Activated B cell treated with CpG ODN at 0.5 μM for 24 hours (primary cell): ENCODE measurements at regions not wholly inside any gene's neighbourhood (a gene's known extent, or its start where the extent isn't known, plus 50 kb on each side); places are given as distances from the start of the nearest gene placed in this dataset.

Experiments
- ATAC-seq: fragments of 200-7000 bp; cut with Tn5 transposase; one replicate; pipeline ENCODE4 v1.10.0; 2021; ENCODE audit warnings: low read depth, mild to moderate bottlenecking, moderate library complexity
- CTCF ChIA-PET: fragments of 350-600 bp; sonication (Branson Sonifier 250); formaldehyde crosslinking; loops from one replicate; lab custom pipeline; 2021; ENCODE audit warnings: antibody characterized with exemption; lab: Charles Lee
- POLR2A ChIA-PET: fragments of 350-600 bp; sonication (Branson Sonifier 250); formaldehyde crosslinking; loops from one replicate; lab custom pipeline; 2021; ENCODE audit warnings: antibody characterized with exemption; lab: Charles Lee
- DNase-seq: peaks from one replicate; pipeline ENCODE4 v3.0.0; 2022
- H3K27ac Mint-ChIP-seq: one replicate; pipeline ENCODE4 v1.8.0; 2020; ENCODE audit warnings: mixed read lengths
- H3K27me3 Mint-ChIP-seq: one replicate; pipeline ENCODE4 v1.8.0; 2021; ENCODE audit warnings: mixed read lengths
- H3K36me3 Mint-ChIP-seq: one replicate; pipeline ENCODE4 v1.8.0; 2021; ENCODE audit warnings: low read depth, mixed read lengths
- H3K4me1 Mint-ChIP-seq: one replicate; pipeline ENCODE4 v1.8.0; 2021; ENCODE audit warnings: mixed read lengths
- H3K4me3 Mint-ChIP-seq: one replicate; pipeline ENCODE4 v1.8.0; 2020; ENCODE audit warnings: mild to moderate bottlenecking, mixed read lengths
- H3K9me3 Mint-ChIP-seq: one replicate; pipeline ENCODE4 v1.8.0; 2020; ENCODE audit warnings: mixed read lengths
- intact Hi-C: fragments of 100-400 bp; cut with micrococcal nuclease; formaldehyde crosslinking; loops from one replicate; pipeline ENCODE4 v1.15.1; 2024
- TF ChIP-seq, protein P1 (sequence below): fragments of 200-600 bp; IDR thresholded peaks from one replicate; pipeline ENCODE4 v1.8.0; 2022; ENCODE audit warnings: antibody characterized with exemption, mild to moderate bottlenecking

DNA sequence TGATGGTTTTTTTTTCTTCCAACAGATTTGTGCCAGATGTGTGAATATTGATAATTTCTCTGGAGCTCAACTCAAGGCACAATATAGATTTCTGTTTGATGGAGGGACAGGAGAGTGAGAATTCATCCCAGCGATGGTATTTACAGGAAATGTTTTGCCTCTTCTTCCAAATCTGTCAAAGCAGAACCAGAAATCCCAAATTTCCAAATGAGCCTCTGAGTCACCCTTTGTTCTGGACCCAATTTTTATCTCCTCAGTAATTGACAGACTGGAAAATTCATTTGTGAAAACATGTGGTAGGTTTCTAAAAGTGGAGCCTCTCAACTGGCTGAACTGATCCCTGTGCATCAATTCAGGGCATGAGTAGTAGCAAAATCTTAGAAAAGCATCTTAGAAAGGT is 223.2 kb upstream of the TSHZ2 start:
- TF ChIP-seq, protein P1, sequence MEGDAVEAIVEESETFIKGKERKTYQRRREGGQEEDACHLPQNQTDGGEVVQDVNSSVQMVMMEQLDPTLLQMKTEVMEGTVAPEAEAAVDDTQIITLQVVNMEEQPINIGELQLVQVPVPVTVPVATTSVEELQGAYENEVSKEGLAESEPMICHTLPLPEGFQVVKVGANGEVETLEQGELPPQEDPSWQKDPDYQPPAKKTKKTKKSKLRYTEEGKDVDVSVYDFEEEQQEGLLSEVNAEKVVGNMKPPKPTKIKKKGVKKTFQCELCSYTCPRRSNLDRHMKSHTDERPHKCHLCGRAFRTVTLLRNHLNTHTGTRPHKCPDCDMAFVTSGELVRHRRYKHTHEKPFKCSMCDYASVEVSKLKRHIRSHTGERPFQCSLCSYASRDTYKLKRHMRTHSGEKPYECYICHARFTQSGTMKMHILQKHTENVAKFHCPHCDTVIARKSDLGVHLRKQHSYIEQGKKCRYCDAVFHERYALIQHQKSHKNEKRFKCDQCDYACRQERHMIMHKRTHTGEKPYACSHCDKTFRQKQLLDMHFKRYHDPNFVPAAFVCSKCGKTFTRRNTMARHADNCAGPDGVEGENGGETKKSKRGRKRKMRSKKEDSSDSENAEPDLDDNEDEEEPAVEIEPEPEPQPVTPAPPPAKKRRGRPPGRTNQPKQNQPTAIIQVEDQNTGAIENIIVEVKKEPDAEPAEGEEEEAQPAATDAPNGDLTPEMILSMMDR: no peak
- no peaks in the 10 kb centered on the region for H3K36me3 Mint-ChIP-seq
- H3K4me1 Mint-ChIP-seq: no peaks in the 10 kb centered on the region
- DNase-seq (no peak), ATAC-seq (no peak)
- ChIA-PET POLR2A (no interaction called here), CTCF (no interaction called here)
- H3K9me3 Mint-ChIP-seq: peaks cover 4% of the 10 kb centered on the region
- H3K4me3 Mint-ChIP-seq: no peak overlapping the region
- intact Hi-C loops: no loop called here
- no peak overlapping the region for H3K27ac Mint-ChIP-seq
- peaks cover 2% of the 10 kb centered on the region for H3K27me3 Mint-ChIP-seq

DNA sequence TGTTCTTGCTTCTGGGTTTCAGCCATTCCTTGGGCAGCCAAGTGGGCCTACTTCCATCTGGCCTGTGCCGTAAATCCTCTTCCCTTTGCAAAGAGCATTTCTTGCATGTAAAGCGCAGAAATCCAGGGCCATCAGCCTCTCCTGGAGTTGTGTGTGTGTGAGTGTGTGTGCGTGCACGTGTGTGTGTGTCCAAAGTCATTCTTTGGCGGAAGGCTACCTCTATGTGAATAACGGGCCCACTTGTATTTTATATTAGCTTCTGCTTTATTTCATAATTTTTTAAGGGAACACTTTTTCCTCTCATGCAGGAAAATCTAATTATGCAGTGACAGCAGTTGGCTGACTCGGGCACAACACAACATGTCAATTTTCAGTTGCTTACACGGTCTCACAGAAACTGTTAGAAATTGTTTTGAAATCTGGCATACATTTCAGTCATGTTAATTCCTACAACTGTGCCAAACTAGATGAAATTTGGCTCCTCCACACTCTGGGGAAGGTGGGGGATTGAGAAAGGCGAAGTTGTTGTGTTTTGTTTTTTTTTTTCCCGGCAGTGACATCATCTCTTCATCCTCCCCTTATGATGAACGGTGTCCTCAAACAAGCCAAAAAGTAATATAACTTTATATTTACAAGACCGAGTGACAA is 223.7 kb upstream of the TSHZ2 start:
- peaks cover 2% of the 10 kb centered on the region for H3K27me3 Mint-ChIP-seq
- DNase-seq: no peak
- no peaks in the 10 kb centered on the region for H3K9me3 Mint-ChIP-seq
- H3K4me1 Mint-ChIP-seq: no peaks in the 10 kb centered on the region
- H3K27ac Mint-ChIP-seq: no peak overlapping the region
- no peak overlapping the region for H3K4me3 Mint-ChIP-seq
- intact Hi-C loops: no loop called here
- TF ChIP-seq, protein P1: no peak
- CTCF ChIA-PET: no interaction called here
- no peaks in the 10 kb centered on the region for H3K36me3 Mint-ChIP-seq
- POLR2A ChIA-PET: no interaction called here
- no peak for ATAC-seq

DNA sequence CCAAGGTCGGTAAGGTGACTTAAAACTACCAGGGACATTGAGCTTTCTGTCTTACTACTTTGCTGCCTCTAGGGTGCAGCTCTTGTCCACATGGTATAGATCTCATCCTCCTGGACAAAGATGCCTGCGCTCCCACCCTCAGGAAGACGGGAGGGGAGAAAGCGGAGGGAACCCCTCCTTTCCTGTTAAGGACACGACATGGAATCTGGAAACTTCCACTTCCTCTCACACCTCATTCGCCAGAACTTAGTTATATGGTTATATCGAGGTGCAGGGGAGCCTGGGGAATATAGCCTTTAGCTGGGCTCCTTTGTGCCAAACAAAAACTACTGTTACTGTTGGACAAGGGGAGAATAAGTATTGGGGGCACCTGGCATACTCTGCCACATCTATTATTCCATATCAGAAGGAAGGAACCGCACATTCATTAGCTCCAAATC is 224.3 kb upstream of the TSHZ2 start:
- Mint-ChIP-seq H3K27me3 (peaks cover 2% of the 10 kb centered on the region), H3K4me1 (no peaks in the 10 kb centered on the region), H3K4me3 (no peak overlapping the region), H3K36me3 (no peaks in the 10 kb centered on the region), H3K27ac (no peak overlapping the region), H3K9me3 (no peaks in the 10 kb centered on the region)
- DNase-seq (no peak), ATAC-seq (no peak)
- ChIA-PET CTCF (no interaction called here), POLR2A (no interaction called here)
- TF ChIP-seq, protein P1: no peak
- intact Hi-C loops: no loop called here

DNA sequence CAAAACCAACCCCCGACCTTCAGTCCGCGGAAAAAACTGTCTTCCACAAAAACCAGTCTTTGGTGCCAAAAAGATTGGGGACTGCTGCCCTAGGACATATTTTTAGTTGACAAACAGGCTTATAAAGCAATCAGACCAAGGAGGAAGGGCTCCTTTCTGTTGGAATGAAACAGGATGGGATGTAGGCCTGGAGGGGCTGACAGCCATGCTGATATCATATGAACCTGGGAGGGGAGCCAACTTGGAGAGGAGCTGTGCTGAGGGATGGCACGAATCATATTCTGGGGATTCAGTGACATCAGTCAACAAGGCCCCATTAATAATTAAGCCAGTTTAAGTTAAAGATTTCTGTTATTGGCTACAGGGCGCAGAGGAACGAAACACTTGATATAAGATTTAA is 225.4 kb upstream of the TSHZ2 start:
- Mint-ChIP-seq H3K4me3 (no peak overlapping the region), H3K9me3 (no peaks in the 10 kb centered on the region), H3K36me3 (no peaks in the 10 kb centered on the region), H3K27me3 (peaks cover 2% of the 10 kb centered on the region), H3K4me1 (no peaks in the 10 kb centered on the region), H3K27ac (no peak overlapping the region)
- no peak for ATAC-seq
- ChIA-PET CTCF (no interaction called here), POLR2A (no interaction called here)
- no peak for DNase-seq
- intact Hi-C loops: no loop called here
- TF ChIP-seq, protein P1: no peak

DNA sequence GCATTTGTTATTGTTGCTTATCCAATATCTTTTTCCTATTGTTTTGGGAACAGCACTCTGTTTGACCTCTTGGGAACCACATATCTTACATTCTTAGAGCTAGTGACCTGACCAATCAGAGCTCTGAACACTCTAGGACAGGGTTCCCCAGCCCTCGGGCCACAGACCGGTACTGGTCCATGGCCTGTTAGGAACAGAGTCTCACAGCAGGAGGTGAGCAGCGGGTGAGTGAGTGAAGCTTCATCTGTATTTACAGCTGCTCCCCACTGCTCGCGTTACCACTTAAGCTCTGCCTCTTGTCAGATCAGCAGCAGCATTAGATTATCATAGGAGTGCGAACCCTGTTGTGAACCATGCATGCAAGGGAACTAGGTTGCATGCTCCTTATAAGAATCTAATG is 226.0 kb upstream of the TSHZ2 start:
- ChIA-PET POLR2A (no interaction called here), CTCF (no interaction called here)
- Mint-ChIP-seq H3K27me3 (peaks cover 2% of the 10 kb centered on the region), H3K36me3 (no peaks in the 10 kb centered on the region), H3K9me3 (no peaks in the 10 kb centered on the region), H3K27ac (no peak overlapping the region), H3K4me3 (no peak overlapping the region), H3K4me1 (no peaks in the 10 kb centered on the region)
- intact Hi-C loops: no loop called here
- TF ChIP-seq, protein P1: no peak
- ATAC-seq (no peak), DNase-seq (no peak)
